Right lobe of liver (tissue), 6 donors: ENCODE measurements at regions not wholly inside any gene's neighbourhood (a gene's known extent, or its start where the extent isn't known, plus 50 kb on each side); places are given as distances from the start of the nearest gene placed in this dataset.

ENCODE experiments used
- ATAC-seq, 4 donors: fragments of 200-7000 bp; cut with Tn5 transposase; one replicate each; pipeline ENCODE4 v1.9.1; 2020; ENCODE audit warnings: mild to moderate bottlenecking in 4 of 4, moderate library complexity in 4 of 4
- DNase-seq, 3 donors: peaks; one replicate each; pipeline ENCODE4 v3.0.0-alpha.2; 2020
- H3K27ac ChIP-seq, 3 donors: fragments of 200-600 bp; one replicate each; pipeline ENCODE4 v1.8.0; 2022
- H3K27me3 ChIP-seq, 2 donors: fragments of 200-600 bp; one replicate each; pipeline ENCODE4 v1.8.0; 2022
- H3K36me3 ChIP-seq, 4 donors: fragments of 200-600 bp; sonication (generic) in 1 of 4; one replicate each; pipeline versions ENCODE4 v1.5.1 to v1.8.0; 2017 to 2022; ENCODE audit warnings: control low read depth in 1 of 4
- H3K4me1 ChIP-seq, 4 donors: fragments of 200-600 bp; sonication (generic) in 1 of 4; one replicate each; pipeline versions ENCODE4 v1.5.1 to v1.8.0; 2017 to 2022; ENCODE audit warnings: control low read depth in 1 of 4
- H3K4me3 ChIP-seq, 3 donors: fragments of 200-600 bp; one replicate each; pipeline ENCODE4 v1.8.0; 2022
- H3K9me3 ChIP-seq, 4 donors: fragments of 200-600 bp; sonication (generic) in 1 of 4; one replicate each; pipeline versions ENCODE4 v1.5.1 to v1.8.0; 2017 to 2022; ENCODE audit warnings: control low read depth in 1 of 4
- POLR2A ChIP-seq: fragments of 450-650 bp; IDR thresholded peaks from one replicate; pipeline ENCODE4 v1.6.1; 2017; ENCODE audit warnings: antibody characterized with exemption, mild to moderate bottlenecking
- whole genome bisulfite sequencing: methylation state at CpG from one replicate; pipeline ENCODE4 v1.1.6; 2018; ENCODE audit warnings: low coverage, low lambda C conversion rate; ENCODE audit not compliant: insufficient coverage; ENCODE audit errors: missing lambda C conversion rate; 5-methylcytosine and 5-hydroxymethylcytosine counted together
- intact Hi-C, 2 donors: fragments of 100-400 bp; cut with DNase I; formaldehyde crosslinking; loops; one replicate each; pipeline versions ENCODE4 v1.11.2 to v1.14.1; 2022
- TF ChIP-seq, protein P1 (sequence below), 4 donors: fragments of 200-600 bp in 3 of 4; fragments of 450-650 bp in 1 of 4; IDR thresholded peaks; one replicate each; pipeline versions ENCODE4 v1.5.1 to v1.8.0; 2016 to 2022; ENCODE audit warnings: antibody characterized with exemption in 4 of 4, mild to moderate bottlenecking in 2 of 4
- donor health status: DM: no; HTN: yes; CAD: no.
- donor health status: DM: no; HTN: no; CAD: no.
- donor health status: DM: no; HTN: no; CAD: no.
- donor health status: DM: no; HTN: yes; CAD: no.
- donor health status: DM: no; HTN: yes; CAD: no.

DNA sequence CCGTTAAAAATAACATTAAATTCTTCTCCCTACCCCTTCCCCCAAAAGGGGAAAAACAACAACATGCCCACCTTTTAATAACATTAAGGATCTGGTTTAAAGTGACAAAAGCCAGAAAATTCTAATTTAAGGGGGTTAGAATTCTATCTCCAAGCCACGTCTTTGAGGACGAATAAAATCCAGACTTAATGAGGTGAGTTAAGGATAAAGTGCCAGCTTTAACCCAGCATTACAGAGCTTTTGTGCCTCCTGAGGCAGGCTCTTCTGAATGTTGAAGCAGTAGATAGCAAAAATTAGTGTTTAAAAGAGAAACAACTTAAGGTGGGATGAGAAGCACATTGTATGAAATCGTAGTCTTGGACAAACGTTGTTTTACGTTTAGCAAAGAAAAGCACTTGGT lies 329.0 kb upstream of the MPDZ start:
- H3K36me3 ChIP-seq: no peaks in the 10 kb centered on the region
- H3K4me3 ChIP-seq: no peak overlapping the region
- intact Hi-C loops: no loop called here
- H3K9me3 ChIP-seq: no peaks in the 10 kb centered on the region
- no peak for ATAC-seq
- no peaks in the 10 kb centered on the region for H3K4me1 ChIP-seq
- H3K27ac ChIP-seq: no peak overlapping the region
- no peak for DNase-seq
- WGBS: 35% methylated on average over 6 of the region's 6 CpGs
- no peaks in the 10 kb centered on the region for H3K27me3 ChIP-seq
- TF ChIP-seq POLR2A: no peak
- TF ChIP-seq, protein P1, sequence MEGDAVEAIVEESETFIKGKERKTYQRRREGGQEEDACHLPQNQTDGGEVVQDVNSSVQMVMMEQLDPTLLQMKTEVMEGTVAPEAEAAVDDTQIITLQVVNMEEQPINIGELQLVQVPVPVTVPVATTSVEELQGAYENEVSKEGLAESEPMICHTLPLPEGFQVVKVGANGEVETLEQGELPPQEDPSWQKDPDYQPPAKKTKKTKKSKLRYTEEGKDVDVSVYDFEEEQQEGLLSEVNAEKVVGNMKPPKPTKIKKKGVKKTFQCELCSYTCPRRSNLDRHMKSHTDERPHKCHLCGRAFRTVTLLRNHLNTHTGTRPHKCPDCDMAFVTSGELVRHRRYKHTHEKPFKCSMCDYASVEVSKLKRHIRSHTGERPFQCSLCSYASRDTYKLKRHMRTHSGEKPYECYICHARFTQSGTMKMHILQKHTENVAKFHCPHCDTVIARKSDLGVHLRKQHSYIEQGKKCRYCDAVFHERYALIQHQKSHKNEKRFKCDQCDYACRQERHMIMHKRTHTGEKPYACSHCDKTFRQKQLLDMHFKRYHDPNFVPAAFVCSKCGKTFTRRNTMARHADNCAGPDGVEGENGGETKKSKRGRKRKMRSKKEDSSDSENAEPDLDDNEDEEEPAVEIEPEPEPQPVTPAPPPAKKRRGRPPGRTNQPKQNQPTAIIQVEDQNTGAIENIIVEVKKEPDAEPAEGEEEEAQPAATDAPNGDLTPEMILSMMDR (IDR thresholded peaks at IDR 0.05): no peak

DNA sequence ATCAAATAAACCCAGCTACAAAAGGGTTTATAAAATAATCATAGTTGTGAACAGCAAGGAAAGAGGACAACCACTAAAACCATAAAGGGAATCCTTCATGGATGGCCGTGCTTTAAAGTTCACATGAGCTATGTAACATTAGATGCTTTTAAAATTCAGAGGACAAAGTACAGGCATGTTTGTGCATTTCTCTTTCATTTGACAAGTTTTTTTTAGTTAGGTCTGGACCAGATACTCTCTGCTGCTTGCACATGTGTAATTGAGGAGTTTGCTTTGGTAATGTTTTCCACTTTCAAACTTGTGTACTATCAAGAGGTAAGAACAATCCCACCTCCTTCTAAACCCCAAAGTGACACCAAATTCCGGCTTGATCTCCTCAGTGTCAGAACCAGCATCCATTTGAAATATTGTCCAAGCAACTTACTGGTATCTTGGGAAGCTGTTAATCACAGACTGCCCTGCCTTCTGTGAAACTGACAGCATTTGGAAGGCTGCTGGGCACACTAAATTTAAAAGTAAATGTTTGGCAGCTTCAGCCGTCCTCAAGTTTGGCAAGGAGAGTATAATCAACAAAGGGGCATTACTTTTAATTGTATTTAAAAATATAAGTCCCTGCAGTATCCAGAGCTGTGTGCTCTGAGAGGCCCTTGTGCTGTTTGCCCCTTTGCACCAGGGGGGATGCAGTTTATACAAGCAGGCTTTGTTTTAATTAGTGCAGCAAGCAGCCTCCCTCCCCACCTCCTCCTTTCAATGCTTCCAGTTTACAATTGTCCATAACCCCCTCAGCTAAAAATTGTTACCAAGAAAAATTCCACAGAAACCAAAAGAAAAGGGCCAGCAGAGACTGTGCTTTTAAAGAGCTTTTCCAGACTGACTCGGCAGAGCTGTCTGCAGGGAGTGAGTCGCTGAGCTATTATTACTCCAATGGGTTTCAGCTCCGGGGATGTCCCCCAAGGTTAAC lies 328.3 kb upstream of the MPDZ start:
- Histone ChIP-seq H3K27me3 (no peaks in the 10 kb centered on the region), H3K9me3 (no peaks in the 10 kb centered on the region), H3K27ac (no peak overlapping the region), H3K4me3 (no peak overlapping the region), H3K36me3 (no peaks in the 10 kb centered on the region), H3K4me1 (no peaks in the 10 kb centered on the region)
- intact Hi-C loops: no loop called here
- WGBS: 26% methylated on average over 6 of the region's 6 CpGs
- TF ChIP-seq POLR2A: no peak
- TF ChIP-seq, protein P1 (IDR thresholded peaks at IDR 0.05): no peak
- ATAC-seq (no peak), DNase-seq (no peak)

DNA sequence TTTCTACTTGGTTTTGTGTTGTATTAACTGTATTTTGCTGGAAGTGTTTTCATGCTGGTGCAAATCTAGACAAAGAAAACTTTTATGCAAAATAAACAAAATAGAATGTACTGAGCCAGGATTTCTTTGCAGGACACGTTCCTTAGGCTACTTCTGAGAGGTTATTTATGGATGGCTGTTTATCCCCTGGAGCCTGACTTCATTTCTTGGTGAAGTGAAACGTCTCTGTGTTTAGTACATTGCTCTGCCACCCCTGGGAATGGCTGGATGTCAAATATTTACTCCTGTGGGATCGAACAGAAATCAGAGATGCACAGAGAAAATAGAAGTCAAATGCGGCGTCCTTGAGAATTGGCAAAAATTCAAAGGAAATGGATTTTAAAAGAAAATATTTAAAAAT lies 327.1 kb upstream of the MPDZ start:
- WGBS: 16% methylated on average over 5 of the region's 5 CpGs
- no peak overlapping the region for H3K4me3 ChIP-seq
- H3K27ac ChIP-seq: no peak overlapping the region
- intact Hi-C loops: no loop called here
- ATAC-seq (no peak), DNase-seq (no peak)
- no peaks in the 10 kb centered on the region for H3K27me3 ChIP-seq
- H3K36me3 ChIP-seq: no peaks in the 10 kb centered on the region
- H3K9me3 ChIP-seq: no peaks in the 10 kb centered on the region
- no peak for TF ChIP-seq POLR2A
- TF ChIP-seq, protein P1 (IDR thresholded peaks at IDR 0.05): no peak
- no peaks in the 10 kb centered on the region for H3K4me1 ChIP-seq

DNA sequence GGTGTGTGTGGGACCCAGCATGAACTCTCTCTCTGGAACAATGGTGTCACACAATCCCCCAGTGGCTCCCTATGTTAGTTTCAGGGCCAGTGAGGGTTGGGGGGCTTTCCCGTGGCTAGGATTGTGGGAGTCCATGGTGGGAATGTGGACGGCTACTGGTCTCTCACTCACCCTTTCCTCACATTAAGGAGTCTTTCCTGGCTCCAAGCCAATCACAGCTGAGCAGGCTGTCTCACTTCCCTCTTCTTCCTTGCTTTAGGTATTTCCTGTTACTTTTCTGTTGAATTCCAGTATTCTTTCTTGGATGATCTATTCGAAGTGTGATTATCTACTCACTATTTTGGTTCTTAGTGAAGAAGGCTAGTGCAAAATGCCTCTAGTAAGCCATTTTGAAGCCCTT lies 324.4 kb upstream of the MPDZ start:
- Histone ChIP-seq H3K27ac (no peak overlapping the region), H3K36me3 (no peaks in the 10 kb centered on the region), H3K27me3 (no peaks in the 10 kb centered on the region), H3K4me1 (no peaks in the 10 kb centered on the region), H3K4me3 (no peak overlapping the region), H3K9me3 (no peaks in the 10 kb centered on the region)
- no peak for DNase-seq
- intact Hi-C loops: no loop called here
- 33% methylated on average over 1 of the region's 3 CpGs for WGBS
- no peak for ATAC-seq
- TF ChIP-seq POLR2A: no peak
- TF ChIP-seq, protein P1 (IDR thresholded peaks at IDR 0.05): no peak
